Medulla oblongata (tissue), 1 donor: ENCODE measurements at regions not wholly inside any gene's neighbourhood (a gene's known extent, or its start where the extent isn't known, plus 50 kb on each side); places are given as distances from the start of the nearest gene placed in this dataset.
"Not testable (repeated sequence)": the region's sequence is repeated elsewhere in the genome, so short reads cannot be mapped to it uniquely, and the experiment has no call there.

ENCODE experiments used
- DNase-seq: peaks from one replicate; pipeline ENCODE4 v3.0.0-alpha.2; 2015; ENCODE audit errors: extremely low spot score

GRCh38 chr14:80298491-80299017 is 87.2 kb upstream of the DIO2 start:
- DNase-seq: no peak

- no peak for DNase-seq
Observed at GRCh38 chr14:80291101-80291500, 79.8 kb upstream of the DIO2 start.

GRCh38 chr14:80286744-80287143 is 75.4 kb upstream of the DIO2 start:
- not testable (repeated sequence) for DNase-seq

GRCh38 chr14:80278293-80279023 is 67.2 kb upstream of the DIO2 start:
- DNase-seq: no peak

GRCh38 chr14:80275208-80275850 is 64.0 kb upstream of the DIO2 start:
- no peak for DNase-seq

- DNase-seq: not testable (repeated sequence)
Observed at GRCh38 chr14:80274310-80274709, 63.0 kb upstream of the DIO2 start.

GRCh38 chr14:80271389-80271788 is 60.1 kb upstream of the DIO2 start:
- no peak for DNase-seq

GRCh38 chr14:80269353-80269925 is 58.1 kb upstream of the DIO2 start:
- no peak for DNase-seq

GRCh38 chr14:80266930-80267329 is 55.6 kb upstream of the DIO2 start:
- no peak for DNase-seq

- no peak for DNase-seq
Observed at GRCh38 chr14:80264702-80265101, 53.4 kb upstream of the DIO2 start.
